Spleen (tissue), 11 donors: ENCODE measurements at regions not wholly inside any gene's neighbourhood (a gene's known extent, or its start where the extent isn't known, plus 50 kb on each side); places are given as distances from the start of the nearest gene placed in this dataset.

ENCODE experiments used
- DNase-seq: peaks from one replicate; pipeline ENCODE4 v3.0.0-alpha.2; 2020
- H3K27ac ChIP-seq, 8 donors: fragments of 200-600 bp; sonication (generic) in 7 of 8; 1 replicate in 4 of 8; 2 replicates in 4 of 8; pipeline versions ENCODE4 v1.5.0 to v1.8.0; 2016 to 2021; ENCODE audit warnings: inconsistent platforms in 4 of 8, mild to moderate bottlenecking in 4 of 8, moderate library complexity in 1 of 8
- H3K27me3 ChIP-seq, 7 donors: fragments of 200-600 bp; sonication (generic) in 6 of 7; replicated peaks in 1 of 7; 1 replicate in 4 of 7; 2 replicates in 3 of 7; pipeline versions ENCODE4 v1.5.0 to v1.8.0; 2016 to 2021; ENCODE audit warnings: inconsistent platforms in 3 of 7, mild to moderate bottlenecking in 1 of 7
- H3K36me3 ChIP-seq, 6 donors: fragments of 200-600 bp; sonication (generic) in 5 of 6; 1 replicate in 4 of 6; 2 replicates in 2 of 6; pipeline versions ENCODE4 v1.5.0 to v1.8.0; 2016 to 2021; ENCODE audit warnings: inconsistent platforms in 2 of 6
- H3K4me1 ChIP-seq, 6 donors: fragments of 200-600 bp; sonication (generic) in 5 of 6; 1 replicate in 3 of 6; 2 replicates in 3 of 6; pipeline versions ENCODE4 v1.5.0 to v1.8.0; 2016 to 2021; ENCODE audit warnings: inconsistent platforms in 3 of 6
- H3K4me3 ChIP-seq, 8 donors: fragments of 200-600 bp; sonication (generic) in 7 of 8; 1 replicate in 4 of 8; 2 replicates in 4 of 8; pipeline versions ENCODE4 v1.5.0 to v1.8.0; 2016 to 2021; ENCODE audit warnings: inconsistent platforms in 4 of 8, mild to moderate bottlenecking in 4 of 8, moderate library complexity in 2 of 8
- H3K9me3 ChIP-seq, 8 donors: fragments of 200-600 bp; sonication (generic) in 7 of 8; 1 replicate in 4 of 8; 2 replicates in 4 of 8; pipeline versions ENCODE4 v1.5.0 to v1.8.0; 2016 to 2021; ENCODE audit warnings: inconsistent platforms in 4 of 8
- POLR2A ChIP-seq, 3 donors: fragments of 450-650 bp; IDR thresholded peaks; one replicate each; pipeline ENCODE4 v1.5.1; 2017; ENCODE audit warnings: antibody characterized with exemption in 3 of 3, mild to moderate bottlenecking in 1 of 3
- POLR2AphosphoS5 ChIP-seq, 3 donors: sonication (generic); formaldehyde crosslinking; IDR thresholded peaks; one replicate each; pipeline ENCODE4 v1.5.1; 2017; ENCODE audit warnings: antibody characterized with exemption in 3 of 3
- WGBS, 5 donors: extraction: QIAGEN DNeasy Blood & Tissue Kit in 3 of 5; methylation state at CpG; one replicate each; pipeline versions ENCODE4 v1.1.5 to v1.1.7; 2013 to 2018; 5-methylcytosine and 5-hydroxymethylcytosine counted together
- intact Hi-C: fragments of 100-400 bp; cut with DNase I; formaldehyde crosslinking; loops from one replicate; pipeline ENCODE4 v1.15.0; 2023; ENCODE audit warnings: low total_unique reads
- TF ChIP-seq, protein P1 (sequence below), 11 experiments: fragments of 200-600 bp in 7 of 11; fragments of 450-650 bp in 4 of 11; sonication (generic) in 4 of 11; IDR thresholded peaks in 8 of 11; conservative IDR thresholded peaks in 3 of 11; 1 replicate in 7 of 11; 2 replicates in 4 of 11; pipeline versions ENCODE4 v1.4.0 to v1.8.0; 2016 to 2021; ENCODE audit warnings: antibody characterized with exemption in 11 of 11, inconsistent platforms in 4 of 11, mild to moderate bottlenecking in 1 of 11
- donor health status: healthy with polysubstance abuse.
- donor health status: DM: no; HTN: no; CAD: no; lungs with moderate emphysema.
- donor health status: DM: no; HTN: no; CAD: no.
- donor health status: Bipolar disorder and iron deficiency.
- donor health status: healthy.
- donor health status: DM: no; HTN: no; CAD: no.
- donor health status: DM: yes; HTN: yes; CAD: no.

DNA sequence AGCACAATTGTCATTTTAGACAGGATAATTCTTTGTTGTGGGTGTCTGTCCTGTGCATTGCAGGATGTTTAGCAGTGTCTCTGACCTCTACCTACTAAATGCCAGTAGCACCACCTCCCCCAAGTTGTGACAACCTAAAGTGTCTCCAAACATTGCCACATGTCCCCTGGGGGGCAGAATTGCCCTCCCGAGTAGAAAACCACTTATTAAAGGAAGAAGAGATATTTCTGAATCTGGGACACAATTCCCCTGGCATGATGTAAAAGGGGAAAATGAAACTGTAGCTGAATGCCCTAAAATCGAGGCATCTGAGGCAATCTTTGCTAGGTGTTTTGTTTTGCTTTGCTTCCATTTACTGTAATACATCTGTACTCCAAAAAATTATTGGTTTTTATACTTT lies 116.8 kb upstream of the NAP1L1 start:
- no peaks in the 10 kb centered on the region for H3K36me3 ChIP-seq
- 37 to 44% (median 39%) methylated on average over 2 of the region's 2 CpGs for whole genome bisulfite sequencing, 5 donors
- TF ChIP-seq POLR2AphosphoS5 (IDR thresholded peaks at IDR 0.05) (no peak), POLR2A (IDR thresholded peaks at IDR 0.05) (no peak)
- TF ChIP-seq, protein P1, sequence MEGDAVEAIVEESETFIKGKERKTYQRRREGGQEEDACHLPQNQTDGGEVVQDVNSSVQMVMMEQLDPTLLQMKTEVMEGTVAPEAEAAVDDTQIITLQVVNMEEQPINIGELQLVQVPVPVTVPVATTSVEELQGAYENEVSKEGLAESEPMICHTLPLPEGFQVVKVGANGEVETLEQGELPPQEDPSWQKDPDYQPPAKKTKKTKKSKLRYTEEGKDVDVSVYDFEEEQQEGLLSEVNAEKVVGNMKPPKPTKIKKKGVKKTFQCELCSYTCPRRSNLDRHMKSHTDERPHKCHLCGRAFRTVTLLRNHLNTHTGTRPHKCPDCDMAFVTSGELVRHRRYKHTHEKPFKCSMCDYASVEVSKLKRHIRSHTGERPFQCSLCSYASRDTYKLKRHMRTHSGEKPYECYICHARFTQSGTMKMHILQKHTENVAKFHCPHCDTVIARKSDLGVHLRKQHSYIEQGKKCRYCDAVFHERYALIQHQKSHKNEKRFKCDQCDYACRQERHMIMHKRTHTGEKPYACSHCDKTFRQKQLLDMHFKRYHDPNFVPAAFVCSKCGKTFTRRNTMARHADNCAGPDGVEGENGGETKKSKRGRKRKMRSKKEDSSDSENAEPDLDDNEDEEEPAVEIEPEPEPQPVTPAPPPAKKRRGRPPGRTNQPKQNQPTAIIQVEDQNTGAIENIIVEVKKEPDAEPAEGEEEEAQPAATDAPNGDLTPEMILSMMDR (IDR thresholded peaks at IDR 0.05 in 8 of 11, conservative IDR thresholded peaks at IDR 0.05 in 3 of 11), result no peak
- peaks cover 0 to 54% (median 39%) of the 10 kb centered on the region in 8 donors for H3K9me3 ChIP-seq
- intact Hi-C loops, result no loop called here
- H3K27ac ChIP-seq, result no peak overlapping the region
- no peak for DNase-seq
- H3K4me3 ChIP-seq, result no peak overlapping the region
- H3K4me1 ChIP-seq, result no peaks in the 10 kb centered on the region
- peaks cover 0 to 5% (median 0%) of the 10 kb centered on the region in 7 donors for H3K27me3 ChIP-seq

DNA sequence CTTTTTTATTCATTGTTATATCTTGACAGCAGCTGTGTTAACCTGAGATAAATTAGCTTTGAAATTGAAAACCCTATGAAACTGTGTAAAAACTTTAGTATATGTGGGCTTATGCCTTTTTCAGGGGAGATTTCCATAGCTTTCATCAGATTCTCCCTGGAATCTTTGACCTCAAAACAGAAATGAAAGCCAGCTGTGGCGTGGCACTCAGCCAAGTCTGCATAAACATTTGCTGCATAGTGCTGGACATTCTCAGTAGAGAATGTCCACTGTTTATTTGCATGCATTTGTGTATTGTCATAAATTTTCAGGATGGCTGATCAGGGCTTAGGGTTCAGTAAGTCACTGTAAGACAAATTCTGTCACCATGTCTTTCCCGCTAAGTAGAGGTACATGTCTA lies 115.3 kb upstream of the NAP1L1 start:
- no peak for DNase-seq
- TF ChIP-seq POLR2A (IDR thresholded peaks at IDR 0.05) (no peak), POLR2AphosphoS5 (IDR thresholded peaks at IDR 0.05) (no peak)
- TF ChIP-seq, protein P1 (IDR thresholded peaks at IDR 0.05 in 8 of 11, conservative IDR thresholded peaks at IDR 0.05 in 3 of 11), result no peak
- Histone ChIP-seq H3K4me3 (no peak overlapping the region), H3K36me3 (no peaks in the 10 kb centered on the region), H3K4me1 (no peaks in the 10 kb centered on the region), H3K27me3 (peaks cover 0 to 5% (median 0%) of the 10 kb centered on the region in 7 donors), H3K9me3 (peaks cover 0 to 54% (median 39%) of the 10 kb centered on the region in 8 donors), H3K27ac (no peak overlapping the region)
- WGBS, 5 donors, result 80 to 94% (median 86%) methylated on average over 2 of the region's 2 CpGs
- intact Hi-C loops, result no loop called here

DNA sequence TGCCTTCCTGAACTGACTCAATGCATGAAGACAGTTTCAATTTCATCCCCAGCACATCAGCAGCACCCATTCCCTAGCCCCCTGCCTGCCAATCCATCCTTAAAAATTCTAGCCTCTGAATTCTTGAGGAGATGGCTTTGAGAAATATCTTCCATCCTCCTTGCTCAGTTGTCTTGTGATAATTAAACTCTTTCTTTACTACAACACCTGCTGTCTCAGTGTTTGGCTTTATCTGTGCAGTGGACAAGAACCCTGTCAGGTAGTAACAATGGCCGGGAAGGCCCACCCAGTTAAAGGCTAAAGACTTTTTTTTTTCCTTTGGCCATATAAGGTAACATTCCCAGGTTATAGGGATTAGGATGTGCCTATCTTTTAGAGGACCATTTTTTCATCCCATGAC lies 114.4 kb upstream of the NAP1L1 start:
- intact Hi-C loops, result no loop called here
- no peaks in the 10 kb centered on the region for H3K4me1 ChIP-seq
- peaks cover 0 to 5% (median 0%) of the 10 kb centered on the region in 7 donors for H3K27me3 ChIP-seq
- DNase-seq, result no peak
- H3K9me3 ChIP-seq, result peaks cover 0 to 54% (median 39%) of the 10 kb centered on the region in 8 donors
- no peak overlapping the region for H3K4me3 ChIP-seq
- H3K36me3 ChIP-seq, result no peaks in the 10 kb centered on the region
- no peak overlapping the region for H3K27ac ChIP-seq
- TF ChIP-seq POLR2A (IDR thresholded peaks at IDR 0.05), result no peak
- TF ChIP-seq, protein P1 (IDR thresholded peaks at IDR 0.05 in 8 of 11, conservative IDR thresholded peaks at IDR 0.05 in 3 of 11), result no peak
- no peak for TF ChIP-seq POLR2AphosphoS5 (IDR thresholded peaks at IDR 0.05)
- 79 to 100% (median 94%) methylated on average over 1 of the region's 1 CpG for WGBS, 5 donors

DNA sequence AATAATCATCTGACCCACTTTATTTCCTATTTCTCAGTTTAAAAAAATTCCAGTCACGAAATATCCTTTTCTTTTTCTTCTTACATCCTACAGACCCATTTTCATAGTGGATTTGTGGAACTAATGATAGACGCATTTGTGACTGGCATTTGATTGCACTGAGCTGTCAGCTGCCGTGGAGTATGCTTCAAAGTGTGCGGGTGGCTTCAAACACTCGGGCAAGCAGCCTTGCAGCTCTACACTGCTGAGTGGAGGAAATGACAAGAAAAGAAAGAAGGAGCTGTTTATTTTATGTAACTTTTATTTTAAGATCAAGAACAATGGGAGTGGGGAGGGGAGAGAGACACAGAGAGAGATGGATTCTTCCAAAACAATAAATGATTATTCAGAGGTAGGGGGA lies 112.8 kb upstream of the NAP1L1 start:
- WGBS, 5 donors, result 63 to 71% (median 67%) methylated on average over 5 of the region's 5 CpGs
- intact Hi-C loops, result no loop called here
- H3K36me3 ChIP-seq, result no peaks in the 10 kb centered on the region
- no peak for DNase-seq
- peaks cover 0 to 46% (median 34%) of the 10 kb centered on the region in 8 donors for H3K9me3 ChIP-seq
- no peak for TF ChIP-seq POLR2AphosphoS5 (IDR thresholded peaks at IDR 0.05)
- no peak overlapping the region for H3K4me3 ChIP-seq
- H3K4me1 ChIP-seq, result no peaks in the 10 kb centered on the region
- no peak overlapping the region for H3K27ac ChIP-seq
- H3K27me3 ChIP-seq, result peaks cover 0 to 5% (median 0%) of the 10 kb centered on the region in 7 donors

DNA sequence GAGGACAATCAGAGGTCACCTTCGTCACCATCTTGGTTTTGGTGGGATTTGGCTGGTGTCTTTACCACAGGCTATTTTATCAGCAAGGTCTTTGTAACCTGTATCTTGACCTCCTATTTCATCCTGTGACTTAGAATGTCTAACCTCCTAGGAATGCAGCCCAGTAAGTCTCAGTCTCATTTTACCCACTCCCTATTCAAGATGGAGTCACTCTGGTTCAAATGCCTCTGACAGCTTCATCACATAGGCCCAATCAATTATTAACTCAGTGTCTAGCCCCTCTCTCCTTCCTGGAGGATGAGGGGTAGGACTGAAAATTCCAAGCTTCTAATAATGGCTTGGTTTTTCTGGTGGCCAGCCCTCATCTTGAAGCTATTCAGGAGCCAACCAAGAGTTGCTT lies 111.4 kb upstream of the NAP1L1 start:
- Histone ChIP-seq H3K27ac (no peak overlapping the region), H3K36me3 (no peaks in the 10 kb centered on the region), H3K4me1 (no peaks in the 10 kb centered on the region), H3K4me3 (no peak overlapping the region), H3K27me3 (no peaks in the 10 kb centered on the region), H3K9me3 (peaks cover 0 to 43% (median 34%) of the 10 kb centered on the region in 8 donors)
- intact Hi-C loops, result no loop called here
- TF ChIP-seq POLR2A (IDR thresholded peaks at IDR 0.05) (no peak), POLR2AphosphoS5 (IDR thresholded peaks at IDR 0.05) (no peak)
- TF ChIP-seq, protein P1 (IDR thresholded peaks at IDR 0.05 in 8 of 11, conservative IDR thresholded peaks at IDR 0.05 in 3 of 11), result no peak
- WGBS, 5 donors, result 25 to 90% (median 49%) methylated on average over 1 of the region's 1 CpG
- no peak for DNase-seq
